OCI-LY1 (cell line): ENCODE measurements at regions not wholly inside any gene's neighbourhood (a gene's known extent, or its start where the extent isn't known, plus 50 kb on each side); places are given as distances from the start of the nearest gene placed in this dataset.

Experiments used
- H2AFZ ChIP-seq: fragments of 200-600 bp; sonication (generic), shearing (Covaris generic); 2 replicates; pipeline ENCODE4 v1.6.0; 2014; ENCODE audit warnings: antibody characterized with exemption, mild to moderate bottlenecking, low read length
- H3F3A ChIP-seq: fragments of 200-600 bp; sonication (generic), shearing (Covaris generic); 2 replicates; pipeline ENCODE4 v1.6.0; 2014; ENCODE audit warnings: mild to moderate bottlenecking, antibody characterized with exemption, low read length, moderate library complexity; ENCODE audit not compliant: insufficient read depth
- H3K27ac ChIP-seq: fragments of 200-600 bp; sonication (generic); 2 replicates; pipeline ENCODE4 v1.5.1; 2014; ENCODE audit warnings: low read length, mixed run types, mild to moderate bottlenecking, low read depth; ENCODE audit not compliant: poor library complexity, severe bottlenecking
- H3K27me3 ChIP-seq: fragments of 200-600 bp; sonication (generic); 2 replicates; pipeline ENCODE4 v1.6.0; 2014; ENCODE audit warnings: antibody characterized with exemption, mild to moderate bottlenecking, low read length, moderate library complexity; ENCODE audit not compliant: insufficient read depth
- H3K36me3 ChIP-seq: fragments of 200-600 bp; sonication (generic); 2 replicates; pipeline ENCODE4 v1.6.1; 2014; ENCODE audit warnings: mild to moderate bottlenecking, antibody characterized with exemption, low read length, moderate library complexity, mixed read lengths; ENCODE audit not compliant: insufficient read depth
- H3K4me1 ChIP-seq: fragments of 200-600 bp; sonication (generic); 2 replicates; pipeline ENCODE4 v1.5.1; 2014; ENCODE audit warnings: mild to moderate bottlenecking, low read length, moderate library complexity; ENCODE audit not compliant: insufficient read depth, severe bottlenecking
- H3K4me2 ChIP-seq: fragments of 200-600 bp; sonication (generic), shearing (Covaris generic); 2 replicates; pipeline ENCODE4 v1.6.1; 2014; ENCODE audit warnings: low read length
- H3K4me3 ChIP-seq: fragments of 200-600 bp; sonication (generic); 2 replicates; pipeline ENCODE4 v1.5.1; 2014; ENCODE audit warnings: low read length, low read depth, mild to moderate bottlenecking, mixed read lengths; ENCODE audit not compliant: poor library complexity, severe bottlenecking
- H3K79me2 ChIP-seq: fragments of 200-600 bp; shearing (Covaris generic); 2 replicates; pipeline ENCODE4 v1.6.1; 2016; ENCODE audit warnings: mixed run types, low read length, mixed read lengths; ENCODE audit not compliant: insufficient read depth
- H3K9ac ChIP-seq: fragments of 200-600 bp; sonication (generic), shearing (Covaris generic); 2 replicates; pipeline ENCODE4 v1.6.1; 2014; ENCODE audit warnings: mild to moderate bottlenecking, low read length, mixed read lengths
- H3K9me2 ChIP-seq: fragments of 200-600 bp; sonication (generic), shearing (Covaris generic); 2 replicates; pipeline ENCODE4 v1.6.1; 2014; ENCODE audit warnings: low read depth, mild to moderate bottlenecking, low read length, mixed read lengths
- H3K9me3 ChIP-seq: fragments of 200-600 bp; shearing (Covaris generic); 2 replicates; pipeline ENCODE4 v1.6.1; 2014; ENCODE audit warnings: low read length, mixed read lengths
- H4K20me1 ChIP-seq: fragments of 200-600 bp; sonication (generic), shearing (Covaris generic); 2 replicates; pipeline ENCODE4 v1.6.0; 2016; ENCODE audit warnings: mild to moderate bottlenecking, low read length; ENCODE audit not compliant: insufficient read depth
- EZH2 ChIP-seq: fragments of 200-600 bp; sonication (generic), shearing (Covaris generic); IDR thresholded peaks from 2 replicates; pipeline ENCODE4 v1.8.0; 2017; ENCODE audit warnings: borderline replicate concordance, mixed run types, mild to moderate bottlenecking, antibody characterized with exemption, low read length, moderate library complexity, mixed read lengths
- TF ChIP-seq, protein P1 (sequence below): fragments of 200-600 bp; sonication (generic), shearing (Covaris generic); IDR thresholded peaks from 2 replicates; pipeline ENCODE4 v1.5.1; 2017; ENCODE audit warnings: mild to moderate bottlenecking, antibody characterized with exemption, low read length, moderate library complexity, mixed read lengths

DNA sequence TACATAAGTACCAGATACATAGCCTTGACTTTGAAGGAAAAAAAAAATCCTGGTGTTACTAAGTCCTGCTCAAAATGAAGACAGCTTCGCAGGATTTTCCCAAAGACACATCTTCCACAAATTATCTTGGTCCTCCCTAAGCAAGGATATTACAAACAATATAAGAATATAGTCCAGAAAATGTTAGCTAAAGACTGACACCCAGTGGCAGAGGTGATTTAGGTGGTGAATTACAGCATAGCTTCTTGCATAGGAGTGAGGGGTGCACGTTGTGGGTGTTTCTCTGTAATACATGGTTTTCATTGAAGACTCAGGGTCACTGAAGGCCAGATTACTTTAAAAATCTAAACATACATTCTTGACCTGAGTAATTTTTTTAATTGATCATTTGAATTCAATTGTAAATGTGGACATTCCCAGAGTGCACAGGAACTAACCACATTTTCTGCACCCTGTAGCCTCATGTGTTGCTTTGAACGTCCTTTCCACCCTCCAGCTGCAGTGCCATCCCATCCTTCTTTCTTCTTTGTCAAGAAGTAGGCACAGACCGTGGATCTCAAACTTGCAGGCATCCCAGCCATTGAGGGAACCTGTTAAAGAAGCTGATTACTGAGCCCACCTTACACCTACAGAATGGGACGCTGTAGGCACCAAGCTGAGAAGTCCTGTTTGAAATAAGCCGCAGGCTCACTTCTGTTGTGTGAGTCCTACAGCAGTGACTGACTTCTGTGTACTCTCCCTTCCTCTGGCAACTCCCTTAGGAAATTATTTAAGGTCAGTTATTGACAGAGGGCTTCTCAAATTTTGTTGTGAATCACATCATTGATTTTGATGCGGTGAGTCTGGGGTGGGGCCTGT lies 102.6 kb downstream of the PERP start:
- Histone ChIP-seq H3K9me2 (no peaks in the 10 kb centered on the region), H3K36me3 (no peaks in the 10 kb centered on the region), H3K79me2 (no peaks in the 10 kb centered on the region), H3K27me3 (no peaks in the 10 kb centered on the region), H3F3A (no peaks in the 10 kb centered on the region), H3K4me1 (no peaks in the 10 kb centered on the region), H3K4me3 (no peak overlapping the region), H3K27ac (no peak overlapping the region), H3K4me2 (no peak overlapping the region), H4K20me1 (no peaks in the 10 kb centered on the region), H3K9me3 (no peaks in the 10 kb centered on the region), H2AFZ (no peak overlapping the region), H3K9ac (no peak overlapping the region)
- no peak for TF ChIP-seq EZH2
- TF ChIP-seq, protein P1, sequence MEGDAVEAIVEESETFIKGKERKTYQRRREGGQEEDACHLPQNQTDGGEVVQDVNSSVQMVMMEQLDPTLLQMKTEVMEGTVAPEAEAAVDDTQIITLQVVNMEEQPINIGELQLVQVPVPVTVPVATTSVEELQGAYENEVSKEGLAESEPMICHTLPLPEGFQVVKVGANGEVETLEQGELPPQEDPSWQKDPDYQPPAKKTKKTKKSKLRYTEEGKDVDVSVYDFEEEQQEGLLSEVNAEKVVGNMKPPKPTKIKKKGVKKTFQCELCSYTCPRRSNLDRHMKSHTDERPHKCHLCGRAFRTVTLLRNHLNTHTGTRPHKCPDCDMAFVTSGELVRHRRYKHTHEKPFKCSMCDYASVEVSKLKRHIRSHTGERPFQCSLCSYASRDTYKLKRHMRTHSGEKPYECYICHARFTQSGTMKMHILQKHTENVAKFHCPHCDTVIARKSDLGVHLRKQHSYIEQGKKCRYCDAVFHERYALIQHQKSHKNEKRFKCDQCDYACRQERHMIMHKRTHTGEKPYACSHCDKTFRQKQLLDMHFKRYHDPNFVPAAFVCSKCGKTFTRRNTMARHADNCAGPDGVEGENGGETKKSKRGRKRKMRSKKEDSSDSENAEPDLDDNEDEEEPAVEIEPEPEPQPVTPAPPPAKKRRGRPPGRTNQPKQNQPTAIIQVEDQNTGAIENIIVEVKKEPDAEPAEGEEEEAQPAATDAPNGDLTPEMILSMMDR: peak; percentile 55

DNA sequence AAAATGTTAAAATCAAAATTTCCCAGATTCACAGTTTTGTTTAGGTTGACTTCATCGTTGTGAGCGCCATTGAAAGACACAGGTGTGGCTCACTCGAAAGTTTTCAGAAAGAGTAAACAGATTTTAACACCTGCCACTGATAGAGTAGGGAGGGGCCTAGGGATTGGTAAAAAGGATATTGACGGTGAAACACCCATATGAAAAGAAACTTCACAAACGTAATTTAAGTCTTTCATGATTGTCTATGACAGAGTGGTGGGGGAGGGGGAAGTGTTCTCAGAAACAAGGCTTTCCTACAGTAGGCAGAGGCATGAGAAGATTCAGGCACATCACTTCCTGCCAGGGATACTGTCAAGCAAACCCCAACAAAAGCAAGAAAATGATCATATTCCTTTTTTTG lies 101.4 kb downstream of the PERP start:
- H2AFZ ChIP-seq: no peak overlapping the region

GRCh38 chr6:138007014-138007472 lies 100.2 kb downstream of the PERP start:
- Histone ChIP-seq H3K4me1 (no peaks in the 10 kb centered on the region), H3K4me3 (no peak overlapping the region), H4K20me1 (no peaks in the 10 kb centered on the region), H3K9ac (no peak overlapping the region), H3K79me2 (no peaks in the 10 kb centered on the region), H3F3A (no peaks in the 10 kb centered on the region), H3K27ac (no peak overlapping the region), H2AFZ (no peak overlapping the region), H3K27me3 (no peaks in the 10 kb centered on the region), H3K36me3 (no peaks in the 10 kb centered on the region), H3K4me2 (no peak overlapping the region), H3K9me3 (no peaks in the 10 kb centered on the region), H3K9me2 (no peaks in the 10 kb centered on the region)
- TF ChIP-seq, protein P1: peak; percentile 60
- no peak for TF ChIP-seq EZH2

More for the DNA sequence above, 101.4 kb downstream of the PERP start:
- Histone ChIP-seq H3K4me3 (no peak overlapping the region), H3K9ac (no peak overlapping the region), H4K20me1 (no peaks in the 10 kb centered on the region), H3K27ac (no peak overlapping the region), H3K79me2 (no peaks in the 10 kb centered on the region), H3K4me2 (no peak overlapping the region), H3K27me3 (no peaks in the 10 kb centered on the region), H3K36me3 (no peaks in the 10 kb centered on the region), H3K9me3 (no peaks in the 10 kb centered on the region), H3K4me1 (no peaks in the 10 kb centered on the region), H3F3A (no peaks in the 10 kb centered on the region), H3K9me2 (no peaks in the 10 kb centered on the region)
- no peak for TF ChIP-seq EZH2
- TF ChIP-seq, protein P1: no peak
